Ovary (tissue), 7 donors: ENCODE measurements at regions not wholly inside any gene's neighbourhood (a gene's known extent, or its start where the extent isn't known, plus 50 kb on each side); places are given as distances from the start of the nearest gene placed in this dataset.

Experiments used
- DNase-seq, 5 donors: peaks; one replicate each; pipeline ENCODE4 v3.0.0-alpha.2; 2019 to 2020
- H3K27ac ChIP-seq, 2 donors: fragments of 200-600 bp; one replicate each; pipeline versions ENCODE4 v1.5.1 to v1.8.0; 2019 to 2022
- H3K27me3 ChIP-seq: fragments of 200-600 bp; one replicate; pipeline ENCODE4 v1.8.0; 2022
- H3K36me3 ChIP-seq: fragments of 200-600 bp; sonication (generic); one replicate; pipeline ENCODE4 v1.5.1; 2019
- H3K4me1 ChIP-seq: one replicate; pipeline ENCODE4 v1.8.1; 2013; ENCODE audit warnings: mild to moderate bottlenecking, moderate library complexity; ENCODE audit not compliant: insufficient read depth
- H3K4me3 ChIP-seq: fragments of 200-600 bp; sonication (generic); one replicate; pipeline ENCODE4 v1.5.1; 2017
- H3K9me3 ChIP-seq, 2 donors: fragments of 200-600 bp in 1 of 2; sonication (generic) in 1 of 2; one replicate each; pipeline versions ENCODE4 v1.5.1 to v1.8.1; 2013 to 2019; ENCODE audit warnings: mild to moderate bottlenecking in 1 of 2, moderate library complexity in 1 of 2
- EP300 ChIP-seq: sonication (generic); formaldehyde crosslinking; IDR thresholded peaks from one replicate; pipeline ENCODE4 v1.6.1; 2017; ENCODE audit warnings: antibody characterized with exemption
- POLR2A ChIP-seq: fragments of 450-650 bp; IDR thresholded peaks from one replicate; pipeline ENCODE4 v1.6.1; 2017; ENCODE audit warnings: antibody characterized with exemption, mild to moderate bottlenecking, moderate library complexity
- WGBS, 3 donors: extraction: QIAGEN DNeasy Blood & Tissue Kit in 1 of 3; methylation state at CpG; one replicate each; pipeline versions ENCODE4 v1.1.5 to v1.1.7; 2013 to 2017; 5-methylcytosine and 5-hydroxymethylcytosine counted together
- intact Hi-C, 4 donors: fragments of 100-400 bp; cut with DNase I; formaldehyde crosslinking; loops; one replicate each; pipeline versions ENCODE4 v1.11.0 to v1.15.1; 2022 to 2023
- TF ChIP-seq, protein P1 (sequence below), 3 donors: fragments of 450-650 bp in 2 of 3; fragments of 200-600 bp in 1 of 3; IDR thresholded peaks; one replicate each; pipeline versions ENCODE4 v1.5.1 to v1.8.0; 2016 to 2022; ENCODE audit warnings: antibody characterized with exemption in 3 of 3, mild to moderate bottlenecking in 1 of 3
- donor health status: DM: no; HTN: no; CAD: no; lungs with moderate emphysema.
- donor health status: DM: no; HTN: no; CAD: no.
- donor health status: Bipolar disorder and iron deficiency.
- donor health status: DM: no; HTN: no; CAD: no.
- donor health status: DM: yes; HTN: yes; CAD: no.

DNA sequence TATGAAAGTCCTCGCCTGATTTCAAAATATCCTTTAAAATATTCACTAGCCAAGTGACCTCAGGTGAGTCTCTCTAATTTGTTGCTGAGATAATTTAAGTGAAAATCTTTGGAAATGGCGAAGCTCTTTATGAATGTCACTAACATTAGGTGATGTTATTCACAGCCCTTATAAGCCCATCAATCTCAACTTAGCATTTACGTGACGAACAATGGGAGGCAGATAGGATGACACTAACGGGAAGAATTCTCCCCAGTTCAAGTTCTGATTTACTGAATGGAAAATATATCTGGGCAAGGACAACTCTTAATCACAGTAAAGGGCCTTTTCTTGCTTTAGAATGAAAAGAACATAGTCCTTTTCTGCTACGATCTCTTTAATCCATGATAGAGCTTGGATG, 378.7 kb downstream of the LIG4 start:
- no peaks in the 10 kb centered on the region for H3K27me3 ChIP-seq
- no peak overlapping the region for H3K4me3 ChIP-seq
- 79 to 90% (median 86%) methylated on average over 6 of the region's 6 CpGs for WGBS, 3 donors
- TF ChIP-seq EP300 (no peak), POLR2A (no peak)
- TF ChIP-seq, protein P1, sequence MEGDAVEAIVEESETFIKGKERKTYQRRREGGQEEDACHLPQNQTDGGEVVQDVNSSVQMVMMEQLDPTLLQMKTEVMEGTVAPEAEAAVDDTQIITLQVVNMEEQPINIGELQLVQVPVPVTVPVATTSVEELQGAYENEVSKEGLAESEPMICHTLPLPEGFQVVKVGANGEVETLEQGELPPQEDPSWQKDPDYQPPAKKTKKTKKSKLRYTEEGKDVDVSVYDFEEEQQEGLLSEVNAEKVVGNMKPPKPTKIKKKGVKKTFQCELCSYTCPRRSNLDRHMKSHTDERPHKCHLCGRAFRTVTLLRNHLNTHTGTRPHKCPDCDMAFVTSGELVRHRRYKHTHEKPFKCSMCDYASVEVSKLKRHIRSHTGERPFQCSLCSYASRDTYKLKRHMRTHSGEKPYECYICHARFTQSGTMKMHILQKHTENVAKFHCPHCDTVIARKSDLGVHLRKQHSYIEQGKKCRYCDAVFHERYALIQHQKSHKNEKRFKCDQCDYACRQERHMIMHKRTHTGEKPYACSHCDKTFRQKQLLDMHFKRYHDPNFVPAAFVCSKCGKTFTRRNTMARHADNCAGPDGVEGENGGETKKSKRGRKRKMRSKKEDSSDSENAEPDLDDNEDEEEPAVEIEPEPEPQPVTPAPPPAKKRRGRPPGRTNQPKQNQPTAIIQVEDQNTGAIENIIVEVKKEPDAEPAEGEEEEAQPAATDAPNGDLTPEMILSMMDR (IDR thresholded peaks at IDR 0.05): no peak
- H3K27ac ChIP-seq: no peak overlapping the region
- no peaks in the 10 kb centered on the region for H3K36me3 ChIP-seq
- H3K9me3 ChIP-seq: no peaks in the 10 kb centered on the region
- DNase-seq: no peak
- intact Hi-C loops: no loop called here
- no peaks in the 10 kb centered on the region for H3K4me1 ChIP-seq

DNA sequence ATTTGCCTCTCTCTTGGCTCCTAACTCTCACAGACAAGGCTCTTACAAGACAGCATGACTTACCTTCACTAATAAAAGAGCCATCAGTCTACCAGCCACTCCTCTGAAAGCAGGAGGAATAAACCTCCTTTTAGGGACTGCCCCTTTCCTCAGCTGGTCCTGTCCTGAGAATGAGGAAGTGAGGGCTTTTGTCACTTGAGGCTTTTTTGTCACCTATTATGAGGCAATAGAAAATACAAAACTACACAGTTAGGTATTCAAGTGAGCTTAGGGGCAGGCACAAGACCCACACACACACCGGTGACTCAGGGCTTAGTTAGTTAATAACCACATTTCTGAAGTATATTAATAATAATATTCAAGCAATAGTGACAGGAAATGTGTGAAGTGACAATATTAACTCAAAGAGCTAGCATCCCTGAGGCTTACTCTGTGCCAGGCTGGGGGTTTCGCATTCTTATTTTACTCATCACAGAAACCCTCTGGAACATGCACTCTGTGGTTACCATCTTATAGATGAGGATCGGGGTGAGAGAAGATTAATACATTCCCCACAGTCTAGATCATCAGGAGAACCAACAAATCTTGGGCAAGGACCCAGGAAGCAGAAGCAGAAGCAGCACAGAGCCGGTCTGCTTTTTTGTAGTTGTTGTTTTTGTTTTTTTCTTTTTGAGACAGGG, 379.9 kb downstream of the LIG4 start:
- WGBS, 3 donors: 82 to 89% (median 87%) methylated on average over 4 of the region's 4 CpGs
- no peak for DNase-seq
- H3K27ac ChIP-seq: no peak overlapping the region
- no peaks in the 10 kb centered on the region for H3K4me1 ChIP-seq
- no peaks in the 10 kb centered on the region for H3K9me3 ChIP-seq
- no peak for TF ChIP-seq POLR2A
- TF ChIP-seq EP300: no peak
- TF ChIP-seq, protein P1 (IDR thresholded peaks at IDR 0.05): no peak
- no peak overlapping the region for H3K4me3 ChIP-seq
- H3K27me3 ChIP-seq: no peaks in the 10 kb centered on the region
- no peaks in the 10 kb centered on the region for H3K36me3 ChIP-seq
- intact Hi-C loops: no loop called here

DNA sequence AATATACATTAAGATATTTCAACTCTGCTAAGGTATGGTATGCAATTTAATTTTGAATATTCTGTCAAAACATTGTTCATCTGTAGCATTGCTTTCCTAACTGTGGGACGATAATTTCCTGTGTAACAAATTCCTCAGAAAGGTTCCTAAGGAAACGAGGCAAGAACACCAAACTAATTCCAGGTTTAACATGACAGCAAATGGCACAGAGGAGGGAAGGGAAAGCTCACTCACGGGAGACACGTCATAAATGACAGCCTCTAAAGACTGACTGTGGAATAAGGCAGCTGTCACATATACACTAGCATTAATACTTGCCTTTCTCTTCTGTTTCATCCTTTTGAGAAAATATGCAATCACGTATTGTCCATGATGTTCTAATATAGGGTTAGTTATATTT, 380.6 kb downstream of the LIG4 start:
- intact Hi-C loops: no loop called here
- Histone ChIP-seq H3K4me3 (no peak overlapping the region), H3K27me3 (no peaks in the 10 kb centered on the region), H3K9me3 (no peaks in the 10 kb centered on the region), H3K36me3 (no peaks in the 10 kb centered on the region), H3K4me1 (no peaks in the 10 kb centered on the region), H3K27ac (no peak overlapping the region)
- TF ChIP-seq POLR2A (no peak), EP300 (no peak)
- TF ChIP-seq, protein P1 (IDR thresholded peaks at IDR 0.05): no peak
- WGBS, 3 donors: 54 to 56% (median 55%) methylated on average over 5 of the region's 5 CpGs
- no peak for DNase-seq

DNA sequence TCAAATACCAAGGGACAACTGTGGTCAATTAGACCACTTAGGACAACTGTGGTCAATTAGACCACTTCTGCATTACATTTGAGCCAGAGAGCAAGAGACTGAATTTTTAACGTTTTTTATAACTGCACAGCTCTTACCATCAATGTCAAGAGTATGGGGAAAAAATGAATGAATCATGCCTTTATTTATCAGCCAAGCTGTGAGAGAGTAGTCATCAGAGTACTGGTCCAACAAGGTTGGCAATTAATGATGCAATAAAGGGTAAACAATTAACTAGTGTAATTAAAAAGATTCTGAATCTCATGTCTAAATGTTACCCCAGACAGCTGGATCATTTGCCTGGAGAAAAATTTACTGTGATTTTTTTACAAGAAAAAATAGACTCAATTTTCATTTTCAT, 381.1 kb downstream of the LIG4 start:
- Histone ChIP-seq H3K36me3 (no peaks in the 10 kb centered on the region), H3K27ac (no peak overlapping the region), H3K4me1 (no peaks in the 10 kb centered on the region), H3K27me3 (no peaks in the 10 kb centered on the region), H3K9me3 (no peaks in the 10 kb centered on the region), H3K4me3 (no peak overlapping the region)
- intact Hi-C loops: no loop called here
- TF ChIP-seq EP300: no peak
- TF ChIP-seq, protein P1 (IDR thresholded peaks at IDR 0.05): no peak
- no peak for TF ChIP-seq POLR2A
- DNase-seq: no peak
- WGBS, 3 donors: 58 to 78% (median 61%) methylated on average over 1 of the region's 1 CpG
